ENCODE measurements at regions not wholly inside any gene's neighbourhood (a gene's known extent, or its start where the extent isn't known, plus 50 kb on each side); places are given as distances from the start of the nearest gene placed in this dataset.

GRCh38 chr16:79298476-79298875 is 302.1 kb downstream of the MAF start:
- ATAC-seq (no peak), DNase-seq (no peak)
- H3K9me3 ChIP-seq: no peaks in the 10 kb centered on the region
- no peaks in the 10 kb centered on the region for H3K27me3 ChIP-seq
- H3K27ac ChIP-seq: no peak overlapping the region
- intact Hi-C loops (cut with DNase I): no loop called here
- 91 to 93% methylated on average over 7 of the region's 7 CpGs for WGBS, 2 donors
- H3K4me1 ChIP-seq: peaks cover 12% of the 10 kb centered on the region
- no peak for TF ChIP-seq POLR2A (IDR thresholded peaks at IDR 0.05)
- no peak for TF ChIP-seq CTCF (IDR thresholded peaks at IDR 0.05)
- no peak overlapping the region for H3K4me3 ChIP-seq
- H3K36me3 ChIP-seq (replicated peaks in 1 of 2; ENCODE audit: insufficient read depth in 1 of 2, low read depth in 2 of 2): no peaks in the 10 kb centered on the region

GRCh38 chr16:79297805-79298204 is 302.7 kb downstream of the MAF start:
- DNase-seq: peak in 1 of 4 donors; percentile 7
- no peak for ATAC-seq
- Histone ChIP-seq H3K4me3 (no peak overlapping the region), H3K27ac (no peak overlapping the region), H3K36me3 (replicated peaks in 1 of 2; ENCODE audit: insufficient read depth in 1 of 2, low read depth in 2 of 2) (no peaks in the 10 kb centered on the region), H3K4me1 (peaks cover 12% of the 10 kb centered on the region), H3K27me3 (no peaks in the 10 kb centered on the region), H3K9me3 (no peaks in the 10 kb centered on the region)
- WGBS, 2 donors: 58 to 62% methylated on average over 4 of the region's 4 CpGs
- intact Hi-C loops (cut with DNase I): no loop called here
- TF ChIP-seq CTCF (IDR thresholded peaks at IDR 0.05): no peak
- no peak for TF ChIP-seq POLR2A (IDR thresholded peaks at IDR 0.05)

- intact Hi-C loops (cut with DNase I): no loop called here
- 79 to 87% methylated on average over 9 of the region's 9 CpGs for WGBS, 2 donors
- Histone ChIP-seq H3K4me1 (peaks cover 12% of the 10 kb centered on the region), H3K36me3 (replicated peaks in 1 of 2; ENCODE audit: insufficient read depth in 1 of 2, low read depth in 2 of 2) (no peaks in the 10 kb centered on the region), H3K9me3 (no peaks in the 10 kb centered on the region), H3K27me3 (no peaks in the 10 kb centered on the region), H3K27ac (no peak overlapping the region), H3K4me3 (no peak overlapping the region)
- ATAC-seq (no peak), DNase-seq (no peak)
- TF ChIP-seq CTCF (IDR thresholded peaks at IDR 0.05): no peak
- no peak for TF ChIP-seq POLR2A (IDR thresholded peaks at IDR 0.05)
These were observed 303.2 kb downstream of the MAF start for GRCh38 chr16:79297296-79297695.

GRCh38 chr16:79296491-79296890 is 304.0 kb downstream of the MAF start:
- no peak for DNase-seq
- Histone ChIP-seq H3K9me3 (no peaks in the 10 kb centered on the region), H3K27me3 (no peaks in the 10 kb centered on the region), H3K27ac (no peak overlapping the region), H3K4me3 (no peak overlapping the region), H3K4me1 (peaks cover 12% of the 10 kb centered on the region), H3K36me3 (replicated peaks in 1 of 2; ENCODE audit: insufficient read depth in 1 of 2, low read depth in 2 of 2) (no peaks in the 10 kb centered on the region)
- TF ChIP-seq CTCF (IDR thresholded peaks at IDR 0.05) (no peak), POLR2A (IDR thresholded peaks at IDR 0.05) (no peak)
- 80% methylated on average over 4 of the region's 4 CpGs for WGBS, 2 donors
- no peak for ATAC-seq
- intact Hi-C loops (cut with DNase I): no loop called here

- Histone ChIP-seq H3K4me1 (peaks cover 12% of the 10 kb centered on the region), H3K27ac (no peak overlapping the region), H3K4me3 (no peak overlapping the region), H3K27me3 (no peaks in the 10 kb centered on the region), H3K9me3 (no peaks in the 10 kb centered on the region), H3K36me3 (replicated peaks in 1 of 2; ENCODE audit: insufficient read depth in 1 of 2, low read depth in 2 of 2) (no peaks in the 10 kb centered on the region)
- DNase-seq (no peak), ATAC-seq (no peak)
- no peak for TF ChIP-seq CTCF (IDR thresholded peaks at IDR 0.05)
- TF ChIP-seq POLR2A (IDR thresholded peaks at IDR 0.05): no peak
- WGBS, 2 donors: 91 to 93% methylated on average over 4 to 5 of the region's 5 CpGs
- intact Hi-C loops (cut with DNase I): no loop called here
These were observed 304.8 kb downstream of the MAF start for GRCh38 chr16:79295746-79296145.

Measured in body of pancreas (tissue), 4 donors.